ENCODE measurements at regions not wholly inside any gene's neighbourhood (a gene's known extent, or its start where the extent isn't known, plus 50 kb on each side); places are given as distances from the start of the nearest gene placed in this dataset.

DNA sequence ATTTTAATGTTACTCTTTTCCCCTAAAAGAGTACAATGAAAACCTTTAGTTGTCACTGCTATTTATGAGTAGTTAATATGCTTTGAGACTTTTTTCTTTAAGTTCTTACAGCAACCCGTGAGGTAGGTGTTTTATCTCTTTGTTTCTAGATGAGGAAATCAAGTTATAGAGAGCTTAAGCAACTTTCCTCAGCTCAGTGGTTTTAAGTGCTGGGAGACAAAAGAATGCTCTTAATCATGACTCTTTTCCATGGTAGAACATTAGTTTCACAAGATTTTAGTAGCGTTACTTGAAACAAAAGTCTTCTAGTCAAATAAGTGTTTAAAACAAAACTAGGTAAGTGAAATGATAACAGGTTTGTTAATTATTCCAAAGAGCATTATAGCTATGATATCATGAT is 354.7 kb upstream of the PITX2 start:
- POLR2A ChIA-PET (ENCODE audit: unreplicated experiment) = no interaction called here

More for the DNA sequence above, 354.7 kb upstream of the PITX2 start:
- H2AK9ac ChIP-seq (replicated peaks; ENCODE audit: low read depth, low read length, poor library complexity) = no peak overlapping the region
- H2AK5ac ChIP-seq (ENCODE audit: low read depth, low read length) = no peak overlapping the region
- no peak overlapping the region for H3K23ac ChIP-seq (ENCODE audit: low read depth, low read length)
- H4K5ac ChIP-seq (ENCODE audit: low read depth, low read length) = no peak overlapping the region
- no peak overlapping the region for H2BK120ac ChIP-seq (ENCODE audit: low read depth, low read length)
- no peak overlapping the region for H2BK5ac ChIP-seq (ENCODE audit: low read depth, low read length, poor library complexity, severe bottlenecking)
- WGBS, 2 experiments (ENCODE audit: extremely low coverage in 2 of 2, insufficient read length in 1 of 2) = no CpG with 5 or more reads among the region's 2 CpGs
- no peak overlapping the region for H2BK20ac ChIP-seq (ENCODE audit: low read depth, low read length)
- H3K27me3 ChIP-seq (ENCODE audit: control insufficient read depth, insufficient read depth, low read length) = no peaks in the 10 kb centered on the region
- H3K9me1 ChIP-seq (ENCODE audit: insufficient read depth, low read length) = no peaks in the 10 kb centered on the region
- no peak overlapping the region for H4K91ac ChIP-seq (ENCODE audit: insufficient read depth, low read depth, low read length)
- DNase-seq (no peak), ATAC-seq (ENCODE audit: low read depth) (no peak)
- no peak overlapping the region for H3K4me2 ChIP-seq (ENCODE audit: low read depth, low read length)
- CTCF ChIA-PET = no interaction called here
- no peak overlapping the region for H3K56ac ChIP-seq (ENCODE audit: extremely low read depth, insufficient read depth, low read length)
- intact Hi-C loops (cut with micrococcal nuclease) (no loop called here), dilution Hi-C loops (cut with HindIII; ENCODE audit: low sequenced_read_pairs, unreplicated experiment) (no loop called here), in situ Hi-C loops (cut with MboI; ENCODE audit: low sequenced_read_pairs) (no loop called here)
- H3K18ac ChIP-seq (ENCODE audit: low read depth, low read length) = no peak overlapping the region
- H3K4me3 ChIP-seq (ENCODE audit: insufficient read depth, low read depth, low read length) = no peak overlapping the region
- no peaks in the 10 kb centered on the region for H3K4me1 ChIP-seq (ENCODE audit: control insufficient read depth, insufficient read depth, low read length)
- no peak overlapping the region for H3K9ac ChIP-seq (ENCODE audit: low read depth, low read length)
- no peaks in the 10 kb centered on the region for H4K20me1 ChIP-seq (ENCODE audit: insufficient read depth, low read length)
- no peak overlapping the region for H3K27ac ChIP-seq (ENCODE audit: insufficient read depth, low read length)
- H3K36me3 ChIP-seq (ENCODE audit: control insufficient read depth, insufficient read depth, low read length) = no peaks in the 10 kb centered on the region
- H3K9me3 ChIP-seq (ENCODE audit: control insufficient read depth, insufficient read depth, low read length) = no peaks in the 10 kb centered on the region
- H3K79me1 ChIP-seq (ENCODE audit: low read depth in 1 of 2, low read length in 2 of 2) = no peaks in the 10 kb centered on the region
- no peak overlapping the region for H2BK15ac ChIP-seq (ENCODE audit: low read depth, low read length)
- H3K4ac ChIP-seq (ENCODE audit: low read depth, low read length) = no peak overlapping the region
- no peak overlapping the region for H3K14ac ChIP-seq (replicated peaks; ENCODE audit: low read depth, low read length)
- TF ChIP-seq RAD21 (IDR thresholded peaks at IDR 0.05; ENCODE audit: low read length) (no peak), USF2 (IDR thresholded peaks at IDR 0.05; ENCODE audit: low read depth, low read length) (no peak), RCOR1 (IDR thresholded peaks at IDR 0.05; ENCODE audit: insufficient replicate concordance, low read length) (no peak), MAZ (IDR thresholded peaks at IDR 0.05; ENCODE audit: borderline replicate concordance, low read depth, low read length) (no peak), MXI1 (IDR thresholded peaks at IDR 0.05; ENCODE audit: borderline replicate concordance, low read depth, low read length) (no peak), MAFK (IDR thresholded peaks at IDR 0.05; ENCODE audit: low read depth, low read length) (no peak), ELK1 (IDR thresholded peaks at IDR 0.05; ENCODE audit: borderline replicate concordance, low read depth, low read length) (no peak), CEBPB (IDR thresholded peaks at IDR 0.05; ENCODE audit: low read depth, low read length) (no peak), NFE2L2 (IDR thresholded peaks at IDR 0.05; ENCODE audit: low read depth, low read length) (no peak), CHD1 (IDR thresholded peaks at IDR 0.05; ENCODE audit: low read depth, low read length) (no peak), FOS (IDR thresholded peaks at IDR 0.05; ENCODE audit: low read depth, low read length) (no peak), RFX5 (IDR thresholded peaks at IDR 0.05; ENCODE audit: low read depth, low read length) (no peak), BHLHE40 (IDR thresholded peaks at IDR 0.05; ENCODE audit: low read depth, low read length) (no peak), POLR2A (IDR thresholded peaks at IDR 0.05; ENCODE audit: low read depth, low read length) (no peak), SMC3 (IDR thresholded peaks at IDR 0.05; ENCODE audit: low read depth, low read length) (no peak), CTCF (conservative IDR thresholded peaks at IDR 0.05; ENCODE audit: low read depth, low read length) (no peak)
- no TSS peak for BruUV-seq (replicated peaks)
- H2AFZ ChIP-seq (replicated peaks; ENCODE audit: low read length, poor library complexity) = no peak overlapping the region
- no peak overlapping the region for H4K8ac ChIP-seq (ENCODE audit: low read depth in 2 of 2, low read length in 2 of 2)

All from IMR-90 (cell line).